Small intestine (tissue), 7 donors: ENCODE measurements at regions not wholly inside any gene's neighbourhood (a gene's known extent, or its start where the extent isn't known, plus 50 kb on each side); places are given as distances from the start of the nearest gene placed in this dataset.
A peak's percentile ranks its signal among the peaks of the same experiment; 100 is the strongest.

ENCODE experiments used
- DNase-seq, 2 donors: peaks; one replicate each; pipeline versions ENCODE4 v3.0.0 to v3.0.0-alpha.2; 2013
- FAIRE-seq: peaks from 2 replicates; lab custom pipeline; 2012; peaks lifted over from hg19 to GRCh38; lab: Jason Lieb, UNC
- H3K27ac ChIP-seq, 3 donors: one replicate each; pipeline ENCODE4 v1.5.1; 2013; ENCODE audit warnings: low read length in 2 of 3, mild to moderate bottlenecking in 2 of 3, control low read depth in 1 of 3, inconsistent platforms in 1 of 3, low read depth in 1 of 3, moderate library complexity in 1 of 3
- H3K27me3 ChIP-seq, 3 donors: one replicate each; pipeline ENCODE4 v1.6.1; 2013; ENCODE audit warnings: low read length in 3 of 3, inconsistent platforms in 1 of 3; ENCODE audit not compliant: control insufficient read depth in 3 of 3, insufficient read depth in 3 of 3
- H3K36me3 ChIP-seq, 3 donors: one replicate each; pipeline ENCODE4 v1.6.1; 2013; ENCODE audit warnings: low read length in 3 of 3, inconsistent platforms in 1 of 3, low read depth in 1 of 3, mild to moderate bottlenecking in 1 of 3, moderate library complexity in 1 of 3; ENCODE audit not compliant: control insufficient read depth in 3 of 3, insufficient read depth in 2 of 3
- H3K4me1 ChIP-seq, 3 donors: one replicate each; pipeline ENCODE4 v1.6.1; 2013; ENCODE audit warnings: low read length in 2 of 3, inconsistent platforms in 1 of 3, low read depth in 1 of 3, mild to moderate bottlenecking in 1 of 3, moderate library complexity in 1 of 3; ENCODE audit not compliant: control insufficient read depth in 3 of 3, insufficient read depth in 2 of 3
- H3K4me3 ChIP-seq, 3 donors: one replicate each; pipeline ENCODE4 v1.5.1; 2013; ENCODE audit warnings: low read length in 3 of 3, control low read depth in 1 of 3, inconsistent platforms in 1 of 3, low read depth in 1 of 3, mild to moderate bottlenecking in 1 of 3, moderate library complexity in 1 of 3
- H3K9me3 ChIP-seq, 2 donors: one replicate each; pipeline ENCODE4 v1.6.1; 2013; ENCODE audit warnings: low read depth in 1 of 2, low read length in 1 of 2; ENCODE audit not compliant: control insufficient read depth in 2 of 2, insufficient read depth in 1 of 2
- WGBS, 3 donors: extraction: QIAGEN DNeasy Blood & Tissue Kit; methylation state at CpG; one replicate each; pipeline ENCODE4 v1.1.7; 2013; 5-methylcytosine and 5-hydroxymethylcytosine counted together
- donor health status: healthy with polysubstance abuse.
- donor health status: control.
- donor health status: control.
- donor health status: Bipolar disorder and iron deficiency.
- donor health status: healthy.

- no peaks in the 10 kb centered on the region for H3K36me3 ChIP-seq
- no peak for FAIRE-seq
- WGBS, 3 donors, result 68 to 82% (median 70%) methylated on average over 4 of the region's 4 CpGs
- no peaks in the 10 kb centered on the region for H3K27me3 ChIP-seq
- no peak overlapping the region for H3K4me3 ChIP-seq
- H3K27ac ChIP-seq, result no peak overlapping the region
- no peaks in the 10 kb centered on the region for H3K9me3 ChIP-seq
- DNase-seq, result no peak
- no peaks in the 10 kb centered on the region for H3K4me1 ChIP-seq
These were observed 1850.9 kb upstream of the LRRTM1 start for GRCh38 chr2:82155469-82155868.

GRCh38 chr2:82143343-82143742 lies 1838.8 kb upstream of the LRRTM1 start:
- Histone ChIP-seq H3K36me3 (no peaks in the 10 kb centered on the region), H3K27me3 (no peaks in the 10 kb centered on the region), H3K4me1 (peaks cover 0 to 2% (median 0%) of the 10 kb centered on the region in 3 donors), H3K4me3 (no peak overlapping the region), H3K9me3 (no peaks in the 10 kb centered on the region), H3K27ac (no peak overlapping the region)
- DNase-seq (no peak), FAIRE-seq (no peak)

GRCh38 chr2:82139979-82140611 lies 1835.5 kb upstream of the LRRTM1 start:
- no peak overlapping the region for H3K4me3 ChIP-seq

GRCh38 chr2:82137441-82137840 lies 1832.9 kb upstream of the LRRTM1 start:
- 90 to 94% (median 92%) methylated on average over 8 of the region's 8 CpGs for WGBS, 3 donors
- Histone ChIP-seq H3K36me3 (no peaks in the 10 kb centered on the region), H3K27me3 (no peaks in the 10 kb centered on the region), H3K4me1 (peaks cover 0 to 2% (median 0%) of the 10 kb centered on the region in 3 donors), H3K27ac (no peak overlapping the region), H3K9me3 (no peaks in the 10 kb centered on the region), H3K4me3 (no peak overlapping the region)
- no peak for FAIRE-seq
- no peak for DNase-seq

More at GRCh38 chr2:82139979-82140611, 1835.5 kb upstream of the LRRTM1 start:
- no peaks in the 10 kb centered on the region for H3K27me3 ChIP-seq
- H3K9me3 ChIP-seq, result no peaks in the 10 kb centered on the region
- FAIRE-seq (no peak), DNase-seq (peak; percentile 52 to 83)
- H3K36me3 ChIP-seq, result no peaks in the 10 kb centered on the region
- peaks cover 0 to 2% (median 0%) of the 10 kb centered on the region in 3 donors for H3K4me1 ChIP-seq
- no peak overlapping the region for H3K27ac ChIP-seq
- 7 to 53% (median 22%) methylated on average over 5 of the region's 5 CpGs for WGBS, 3 donors

- FAIRE-seq (no peak), DNase-seq (no peak)
- Histone ChIP-seq H3K4me1 (no peaks in the 10 kb centered on the region), H3K27ac (no peak overlapping the region), H3K4me3 (no peak overlapping the region), H3K27me3 (no peaks in the 10 kb centered on the region), H3K36me3 (no peaks in the 10 kb centered on the region), H3K9me3 (peaks cover 0 to 15% of the 10 kb centered on the region in 2 donors)
- 55 to 73% (median 60%) methylated on average over 3 of the region's 3 CpGs for WGBS, 3 donors
These were observed 1823.5 kb upstream of the LRRTM1 start for GRCh38 chr2:82128051-82128450.

GRCh38 chr2:82124629-82125028 lies 1820.1 kb upstream of the LRRTM1 start:
- Histone ChIP-seq H3K27ac (no peak overlapping the region), H3K27me3 (no peaks in the 10 kb centered on the region), H3K36me3 (no peaks in the 10 kb centered on the region), H3K9me3 (peaks cover 0 to 9% of the 10 kb centered on the region in 2 donors), H3K4me3 (no peak overlapping the region), H3K4me1 (peaks cover 0 to 10% (median 2%) of the 10 kb centered on the region in 3 donors)
- FAIRE-seq (no peak), DNase-seq (no peak)
- WGBS, 3 donors, result 20 to 51% (median 50%) methylated on average over 3 of the region's 3 CpGs

- FAIRE-seq, result no peak
- Histone ChIP-seq H3K27me3 (no peaks in the 10 kb centered on the region), H3K27ac (peak overlapping the region in 1 of 3 donors; percentile 60), H3K36me3 (no peaks in the 10 kb centered on the region), H3K4me3 (no peak overlapping the region), H3K4me1 (peaks cover 0 to 10% (median 2%) of the 10 kb centered on the region in 3 donors), H3K9me3 (no peaks in the 10 kb centered on the region)
- 61 to 72% (median 69%) methylated on average over 5 of the region's 5 CpGs for WGBS, 3 donors
- DNase-seq, result peak in 1 of 2 donors; percentile 59
These were observed 1816.1 kb upstream of the LRRTM1 start for GRCh38 chr2:82120654-82121053.

- FAIRE-seq, result no peak
- peak in 1 of 2 donors; percentile 43 for DNase-seq
- Histone ChIP-seq H3K4me3 (no peak overlapping the region), H3K36me3 (no peaks in the 10 kb centered on the region), H3K27me3 (no peaks in the 10 kb centered on the region), H3K9me3 (no peaks in the 10 kb centered on the region), H3K27ac (peak overlapping the region in 1 of 3 donors; percentile 60), H3K4me1 (peaks cover 0 to 10% (median 2%) of the 10 kb centered on the region in 3 donors)
- WGBS, 3 donors, result 8 to 43% (median 19%) methylated on average over 2 of the region's 2 CpGs
These were observed 1815.6 kb upstream of the LRRTM1 start for GRCh38 chr2:82120115-82120514.

- DNase-seq (no peak), FAIRE-seq (no peak)
- H3K9me3 ChIP-seq, result peaks cover 0 to 8% of the 10 kb centered on the region in 2 donors
- H3K4me3 ChIP-seq, result no peak overlapping the region
- no peak overlapping the region for H3K27ac ChIP-seq
- WGBS, 3 donors, result 79 to 84% (median 83%) methylated on average over 3 of the region's 3 CpGs
- no peaks in the 10 kb centered on the region for H3K27me3 ChIP-seq
- H3K4me1 ChIP-seq, result no peaks in the 10 kb centered on the region
- no peaks in the 10 kb centered on the region for H3K36me3 ChIP-seq
These were observed 1804.9 kb upstream of the LRRTM1 start for GRCh38 chr2:82109418-82109817.
